GM19438 (cell line): ENCODE measurements at regions not wholly inside any gene's neighbourhood (a gene's known extent, or its start where the extent isn't known, plus 50 kb on each side); places are given as distances from the start of the nearest gene placed in this dataset.
"Not testable (repeated sequence)": the region's sequence is repeated elsewhere in the genome, so short reads cannot be mapped to it uniquely, and the experiment has no call there.

ENCODE experiments used
- ATAC-seq: cut with Tn5 transposase; IDR thresholded peaks from one replicate; pipeline ENCODE4 v1.9.1; 2021; ENCODE audit warnings: low read depth; ENCODE audit not compliant: unreplicated experiment

- ATAC-seq: no peak
Measured at GRCh38 chr11:37320921-37321320, 722.9 kb upstream of the RAG2 start.

GRCh38 chr11:37317803-37318202 lies 719.8 kb upstream of the RAG2 start:
- no peak for ATAC-seq

GRCh38 chr11:37313266-37313665 lies 715.2 kb upstream of the RAG2 start:
- no peak for ATAC-seq

GRCh38 chr11:37306563-37306962 lies 708.5 kb upstream of the RAG2 start:
- no peak for ATAC-seq

GRCh38 chr11:37301405-37301804 lies 703.4 kb upstream of the RAG2 start:
- not testable (repeated sequence) for ATAC-seq

GRCh38 chr11:37298173-37298572 lies 700.1 kb upstream of the RAG2 start:
- no peak for ATAC-seq

GRCh38 chr11:37286890-37287289 lies 688.9 kb upstream of the RAG2 start:
- ATAC-seq: no peak

GRCh38 chr11:37282367-37282766 lies 684.3 kb upstream of the RAG2 start:
- no peak for ATAC-seq

- ATAC-seq: no peak
Measured at GRCh38 chr11:37280200-37280599, 682.2 kb upstream of the RAG2 start.

GRCh38 chr11:37277896-37278465 lies 679.9 kb upstream of the RAG2 start:
- ATAC-seq: no peak

- ATAC-seq: no peak
Measured at GRCh38 chr11:37264783-37265182, 666.7 kb upstream of the RAG2 start.

- ATAC-seq: no peak
Measured at GRCh38 chr11:37264060-37264459, 666.0 kb upstream of the RAG2 start.

- ATAC-seq: not testable (repeated sequence)
Measured at GRCh38 chr11:37263467-37263866, 665.4 kb upstream of the RAG2 start.

- ATAC-seq: no peak
Measured at GRCh38 chr11:37259734-37260133, 661.7 kb upstream of the RAG2 start.

- no peak for ATAC-seq
Measured at GRCh38 chr11:37248145-37248544, 650.1 kb upstream of the RAG2 start.

GRCh38 chr11:37246092-37246491 lies 648.1 kb upstream of the RAG2 start:
- not testable (repeated sequence) for ATAC-seq

- ATAC-seq: no peak
Measured at GRCh38 chr11:37230865-37231264, 632.8 kb upstream of the RAG2 start.

- no peak for ATAC-seq
Measured at GRCh38 chr11:37223962-37224361, 625.9 kb upstream of the RAG2 start.

GRCh38 chr11:37203006-37203405 lies 605.0 kb upstream of the RAG2 start:
- no peak for ATAC-seq

- no peak for ATAC-seq
Measured at GRCh38 chr11:37199082-37199481, 601.0 kb upstream of the RAG2 start.

GRCh38 chr11:37184326-37184725 lies 586.3 kb upstream of the RAG2 start:
- ATAC-seq: no peak

- no peak for ATAC-seq
Measured at GRCh38 chr11:37182031-37182430, 584.0 kb upstream of the RAG2 start.

GRCh38 chr11:37177721-37178120 lies 579.7 kb upstream of the RAG2 start:
- ATAC-seq: no peak
